Fibroblast of the aortic adventitia (primary cell): ENCODE measurements at regions not wholly inside any gene's neighbourhood (a gene's known extent, or its start where the extent isn't known, plus 50 kb on each side); places are given as distances from the start of the nearest gene placed in this dataset.
"Not testable (repeated sequence)": the region's sequence is repeated elsewhere in the genome, so short reads cannot be mapped to it uniquely, and the experiment has no call there.

Experiments
- DNase-seq: peaks from one replicate; pipeline ENCODE4 v3.0.0-alpha.2; 2010; ENCODE audit warnings: low read depth
- H3K4me3 ChIP-seq: 2 replicates; pipeline ENCODE4 v1.5.1; 2011; ENCODE audit warnings: low read depth, mild to moderate bottlenecking, control low read depth, low read length, moderate library complexity
- TF ChIP-seq, protein P1 (sequence below): IDR thresholded peaks from 2 replicates; pipeline ENCODE4 v1.5.1; 2011; ENCODE audit warnings: mild to moderate bottlenecking, low read length, control low read depth, inconsistent platforms; ENCODE audit not compliant: insufficient read depth

DNA sequence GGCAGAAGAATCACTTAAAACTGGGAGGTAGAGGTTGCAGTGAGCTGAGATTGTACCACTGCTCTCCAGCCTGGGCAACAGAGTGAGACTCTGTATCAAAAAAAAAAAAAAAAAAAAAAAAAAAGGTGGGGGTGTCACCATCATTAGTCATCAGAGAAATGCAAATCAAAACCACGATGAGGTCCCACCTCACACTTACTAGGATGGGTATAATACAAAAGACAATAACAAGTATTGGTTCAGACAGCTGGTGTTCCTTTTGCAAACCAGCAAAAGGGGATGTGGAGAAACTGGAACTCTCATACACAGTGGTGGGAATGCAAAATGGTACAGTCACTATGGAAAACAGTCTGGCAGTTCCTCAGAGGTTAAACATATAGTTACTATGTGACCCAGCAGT is 78.7 kb upstream of the TSC22D2 start:
- TF ChIP-seq, protein P1, sequence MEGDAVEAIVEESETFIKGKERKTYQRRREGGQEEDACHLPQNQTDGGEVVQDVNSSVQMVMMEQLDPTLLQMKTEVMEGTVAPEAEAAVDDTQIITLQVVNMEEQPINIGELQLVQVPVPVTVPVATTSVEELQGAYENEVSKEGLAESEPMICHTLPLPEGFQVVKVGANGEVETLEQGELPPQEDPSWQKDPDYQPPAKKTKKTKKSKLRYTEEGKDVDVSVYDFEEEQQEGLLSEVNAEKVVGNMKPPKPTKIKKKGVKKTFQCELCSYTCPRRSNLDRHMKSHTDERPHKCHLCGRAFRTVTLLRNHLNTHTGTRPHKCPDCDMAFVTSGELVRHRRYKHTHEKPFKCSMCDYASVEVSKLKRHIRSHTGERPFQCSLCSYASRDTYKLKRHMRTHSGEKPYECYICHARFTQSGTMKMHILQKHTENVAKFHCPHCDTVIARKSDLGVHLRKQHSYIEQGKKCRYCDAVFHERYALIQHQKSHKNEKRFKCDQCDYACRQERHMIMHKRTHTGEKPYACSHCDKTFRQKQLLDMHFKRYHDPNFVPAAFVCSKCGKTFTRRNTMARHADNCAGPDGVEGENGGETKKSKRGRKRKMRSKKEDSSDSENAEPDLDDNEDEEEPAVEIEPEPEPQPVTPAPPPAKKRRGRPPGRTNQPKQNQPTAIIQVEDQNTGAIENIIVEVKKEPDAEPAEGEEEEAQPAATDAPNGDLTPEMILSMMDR, result no peak
- no peak for DNase-seq
- no peak overlapping the region for H3K4me3 ChIP-seq

DNA sequence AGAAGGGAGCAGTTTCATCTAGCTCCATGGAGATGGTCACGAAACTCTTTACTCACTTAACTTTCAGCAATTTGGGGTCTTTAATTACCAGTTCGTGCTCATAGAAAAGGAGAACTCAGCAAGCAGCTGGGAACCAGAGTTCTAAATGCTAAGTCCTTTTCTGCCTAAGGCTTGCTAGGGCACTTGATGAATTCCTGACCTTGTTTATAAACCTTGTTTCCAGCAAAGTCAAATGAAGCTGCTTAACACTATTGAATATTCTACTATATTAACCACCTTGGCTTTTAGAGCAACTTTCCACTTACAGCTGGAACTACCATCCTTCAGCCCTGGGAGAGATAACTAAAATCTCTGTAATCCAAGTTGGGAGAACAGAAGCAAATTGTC is 79.5 kb upstream of the TSC22D2 start:
- no peak overlapping the region for H3K4me3 ChIP-seq
- DNase-seq, result no peak
- TF ChIP-seq, protein P1, result no peak

DNA sequence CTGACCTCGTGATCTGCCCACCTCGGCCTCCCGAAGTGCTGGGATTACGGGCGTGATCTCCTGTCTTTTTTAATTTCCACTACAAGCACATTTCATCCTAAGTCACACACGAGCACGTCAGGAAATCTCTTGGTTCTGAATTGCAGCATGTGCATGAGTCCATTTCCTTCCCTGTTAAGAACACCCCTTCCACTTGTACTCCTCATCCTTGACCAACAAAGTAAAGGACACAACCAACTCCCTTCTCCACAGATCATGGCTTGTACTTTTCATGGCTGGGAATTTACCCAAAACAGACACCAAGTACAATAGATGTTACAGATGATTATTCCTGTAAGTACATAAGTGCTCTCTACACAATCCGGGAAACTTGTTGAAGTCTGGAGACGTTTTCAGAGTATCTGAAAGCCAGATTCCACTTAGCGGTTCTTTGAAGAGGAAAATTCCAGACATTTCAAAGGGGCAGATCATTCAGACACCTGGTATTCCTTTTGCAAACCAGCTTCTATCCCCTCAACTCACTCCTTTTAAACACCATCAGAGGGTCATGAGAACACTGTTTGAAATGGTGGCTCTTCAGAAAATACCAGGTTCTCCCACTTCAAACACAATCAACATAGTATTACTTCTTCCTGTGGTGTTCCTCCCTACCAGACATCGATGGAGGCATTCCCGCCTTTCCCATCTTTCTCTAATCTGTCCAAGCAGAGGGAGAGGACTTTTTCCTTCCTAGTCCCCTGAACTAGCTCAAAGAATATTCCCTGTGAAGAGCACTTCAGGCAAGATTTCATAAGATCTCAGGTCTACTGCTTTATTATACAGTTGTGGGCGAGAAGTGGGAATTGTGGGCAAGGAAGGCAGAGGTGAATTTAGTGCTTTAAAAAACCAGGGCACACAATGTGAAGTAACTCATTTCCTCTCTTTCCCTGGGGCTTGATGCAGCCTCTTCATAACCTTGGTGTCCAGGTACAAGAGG is 80.1 kb upstream of the TSC22D2 start:
- TF ChIP-seq, protein P1, result no peak

DNA sequence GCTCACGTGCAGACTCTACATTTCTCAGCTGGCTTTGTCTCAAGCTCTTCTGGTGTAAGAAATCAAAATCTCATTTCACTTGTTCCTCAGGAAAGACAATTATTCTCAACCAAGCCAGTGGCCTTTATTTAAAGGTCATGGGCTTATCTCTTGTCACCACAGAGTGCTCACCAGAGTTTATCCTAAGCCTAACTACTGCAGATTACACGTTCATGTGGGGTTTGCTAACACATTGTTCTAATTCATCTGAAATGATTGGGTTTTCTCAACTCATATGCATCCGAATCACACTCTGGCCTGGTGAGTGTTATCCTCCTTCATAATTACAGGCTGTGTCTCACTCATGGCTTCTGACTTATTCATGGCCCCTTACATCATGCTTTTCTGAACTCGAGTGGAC is 83.3 kb upstream of the TSC22D2 start:
- TF ChIP-seq, protein P1, result no peak
- no peak overlapping the region for H3K4me3 ChIP-seq
- DNase-seq, result no peak

More for the DNA sequence above, 80.1 kb upstream of the TSC22D2 start:
- H3K4me3 ChIP-seq, result no peak overlapping the region
- DNase-seq, result no peak

DNA sequence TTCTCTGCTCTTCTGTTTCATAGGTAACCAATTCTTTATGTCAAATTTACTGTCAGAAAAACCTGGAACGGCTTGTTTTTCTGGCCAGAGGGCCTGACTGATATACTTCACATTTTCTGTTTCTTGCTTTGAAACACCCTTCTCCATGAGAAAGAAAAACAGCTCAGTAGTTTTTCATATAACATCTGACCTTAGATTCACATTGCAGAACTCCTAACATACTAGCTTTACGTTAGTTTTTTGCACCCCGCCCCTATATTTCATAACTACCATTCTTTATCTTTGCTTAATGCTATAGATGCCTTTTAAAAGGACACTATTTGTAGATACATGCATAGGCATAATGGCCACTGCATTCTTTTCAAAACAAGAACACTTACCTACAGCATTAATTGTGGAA is 83.9 kb upstream of the TSC22D2 start:
- no peak overlapping the region for H3K4me3 ChIP-seq
- TF ChIP-seq, protein P1, result no peak
- DNase-seq, result no peak

DNA sequence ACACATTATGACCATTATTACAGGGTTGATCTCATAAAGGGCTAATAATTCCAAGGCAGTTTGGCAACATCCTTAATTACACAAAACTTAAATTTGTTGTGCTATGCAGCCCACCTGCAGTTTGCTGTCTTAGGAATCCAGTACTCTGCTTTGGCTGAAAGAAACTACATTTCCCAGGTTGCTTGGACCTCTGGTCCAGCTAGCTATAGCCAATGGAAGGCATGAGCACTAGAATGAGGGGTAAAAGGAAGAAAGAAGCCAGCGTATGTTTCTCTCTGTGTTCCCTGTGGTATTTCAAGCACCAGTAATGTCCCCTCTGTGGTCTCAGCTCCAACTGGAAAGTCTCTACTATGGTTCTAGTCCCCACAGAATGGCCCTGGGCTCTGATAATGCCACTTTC is 84.3 kb upstream of the TSC22D2 start:
- DNase-seq, result no peak
- H3K4me3 ChIP-seq, result no peak overlapping the region
- TF ChIP-seq, protein P1, result no peak

DNA sequence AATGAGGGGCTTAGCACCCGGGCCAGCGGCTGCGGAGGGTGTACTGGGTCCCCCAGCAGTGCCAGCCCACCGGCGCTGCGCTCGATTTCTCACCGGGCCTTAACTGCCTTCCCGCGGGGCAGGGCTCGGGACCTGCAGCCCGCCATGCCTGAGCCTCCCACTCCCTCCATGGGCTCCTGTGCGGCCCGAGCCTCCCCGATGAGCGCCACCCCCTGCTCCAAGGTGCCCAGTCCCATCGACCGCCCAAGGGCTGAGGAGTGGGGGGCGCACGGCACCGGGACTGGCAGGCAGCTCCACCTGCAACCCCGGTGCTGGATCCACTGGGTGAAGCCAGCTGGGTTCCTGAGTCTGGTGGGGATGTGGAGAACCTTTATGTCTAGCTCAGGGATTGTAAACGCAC is 85.0 kb upstream of the TSC22D2 start:
- not testable (repeated sequence) for H3K4me3 ChIP-seq, DNase-seq

DNA sequence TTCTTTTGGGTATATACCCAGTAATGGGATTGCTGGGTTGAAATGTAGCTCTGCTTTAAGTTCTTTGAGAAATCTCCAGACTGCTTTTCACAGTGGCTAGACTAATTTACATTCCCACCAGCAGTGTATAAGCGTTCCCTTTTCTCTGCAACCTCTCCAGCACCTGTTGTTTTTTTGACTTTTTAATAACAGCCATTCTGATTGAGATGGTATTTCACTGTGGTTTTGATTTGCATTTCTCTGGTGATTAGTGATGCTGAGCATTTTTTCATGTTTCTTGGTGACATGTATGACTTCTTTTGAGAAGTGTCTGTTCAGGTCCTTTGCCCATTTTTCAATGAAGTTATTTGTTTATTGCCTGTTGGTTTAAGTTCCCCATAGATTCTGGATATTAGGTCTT is 87.1 kb upstream of the TSC22D2 start:
- not testable (repeated sequence) for DNase-seq

More for the DNA sequence above, 87.1 kb upstream of the TSC22D2 start:
- not testable (repeated sequence) for H3K4me3 ChIP-seq
